Loucy (cell line): ENCODE measurements at regions not wholly inside any gene's neighbourhood (a gene's known extent, or its start where the extent isn't known, plus 50 kb on each side); places are given as distances from the start of the nearest gene placed in this dataset.

ENCODE experiments used
- H2AFZ ChIP-seq: fragments of 200-600 bp; sonication (generic); 2 replicates; pipeline ENCODE4 v1.6.0; 2016; ENCODE audit warnings: antibody characterized with exemption, mild to moderate bottlenecking, low read length, moderate library complexity
- H3F3A ChIP-seq: fragments of 200-600 bp; 2 replicates; pipeline ENCODE4 v1.6.0; 2016; ENCODE audit warnings: antibody characterized with exemption, low read depth, mild to moderate bottlenecking
- H3K27me3 ChIP-seq: fragments of 200-600 bp; sonication (generic); 2 replicates; pipeline ENCODE4 v1.6.1; 2014; ENCODE audit warnings: low read length, mild to moderate bottlenecking; ENCODE audit not compliant: insufficient read depth, poor library complexity, severe bottlenecking
- H3K36me3 ChIP-seq: fragments of 200-600 bp; sonication (generic); 2 replicates; pipeline ENCODE4 v1.6.1; 2016; ENCODE audit warnings: low read length; ENCODE audit not compliant: insufficient read depth
- H3K4me1 ChIP-seq: fragments of 200-600 bp; sonication (generic); 2 replicates; pipeline ENCODE4 v1.5.1; 2014; ENCODE audit warnings: low read length, mild to moderate bottlenecking; ENCODE audit not compliant: insufficient read depth, poor library complexity, severe bottlenecking
- H3K4me2 ChIP-seq: fragments of 200-600 bp; sonication (generic); 2 replicates; pipeline ENCODE4 v1.6.0; 2014; ENCODE audit warnings: antibody characterized with exemption, low read length, low read depth, mild to moderate bottlenecking; ENCODE audit not compliant: poor library complexity, severe bottlenecking
- H3K4me3 ChIP-seq: fragments of 200-600 bp; sonication (generic); 2 replicates; pipeline ENCODE4 v1.5.1; 2014; ENCODE audit warnings: low read length, mild to moderate bottlenecking, mixed read lengths; ENCODE audit not compliant: poor library complexity, severe bottlenecking
- H3K79me2 ChIP-seq: fragments of 200-600 bp; sonication (generic); 2 replicates; pipeline ENCODE4 v1.6.1; 2014; ENCODE audit warnings: low read length; ENCODE audit not compliant: insufficient read depth
- H3K9ac ChIP-seq: fragments of 200-600 bp; sonication (generic); 2 replicates; pipeline ENCODE4 v1.6.0; 2014; ENCODE audit warnings: mild to moderate bottlenecking, low read depth, low read length, moderate library complexity; ENCODE audit not compliant: poor library complexity, severe bottlenecking
- H3K9me2 ChIP-seq: fragments of 200-600 bp; sonication (generic); replicated peaks from 2 replicates; pipeline ENCODE4 v1.6.1; 2016; ENCODE audit warnings: low read depth, low read length, mixed read lengths
- H3K9me3 ChIP-seq: fragments of 200-600 bp; sonication (generic); 2 replicates; pipeline ENCODE4 v1.6.1; 2014; ENCODE audit warnings: mild to moderate bottlenecking, antibody characterized with exemption, low read length, low read depth; ENCODE audit not compliant: insufficient read depth
- H4K20me1 ChIP-seq: fragments of 200-600 bp; sonication (generic); 2 replicates; pipeline ENCODE4 v1.6.0; 2014; ENCODE audit warnings: antibody characterized with exemption, low read length, mild to moderate bottlenecking; ENCODE audit not compliant: insufficient read depth, poor library complexity, severe bottlenecking
- EZH2phosphoT487 ChIP-seq: fragments of 200-600 bp; IDR thresholded peaks from 2 replicates; pipeline ENCODE4 v1.6.1; 2018; ENCODE audit warnings: antibody characterized with exemption, mild to moderate bottlenecking, moderate library complexity, borderline replicate concordance
- TF ChIP-seq, protein P1 (sequence below): fragments of 200-600 bp; sonication (generic); conservative IDR thresholded peaks from 2 replicates; pipeline ENCODE4 v1.5.1; 2014; ENCODE audit warnings: mild to moderate bottlenecking, antibody characterized with exemption, low read length

DNA sequence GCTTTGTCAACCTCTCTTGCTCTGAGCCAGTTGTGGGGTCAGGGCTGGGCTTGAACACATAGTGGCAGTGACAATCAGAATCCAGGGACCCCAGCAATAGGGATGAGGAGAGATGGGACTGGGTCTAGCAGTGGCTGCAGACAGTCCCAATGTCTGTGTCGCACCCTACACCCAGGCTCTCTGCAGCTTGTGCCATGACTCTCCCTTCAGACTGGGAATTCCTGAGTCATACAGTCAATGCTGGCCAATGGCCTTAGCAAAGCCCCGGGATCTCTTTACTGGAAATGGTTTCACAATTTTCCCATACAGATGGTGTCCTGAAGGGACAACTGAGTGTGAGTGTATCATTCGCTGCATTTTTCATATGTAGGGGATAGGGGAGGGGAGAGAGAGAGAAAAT, 74.2 kb upstream of the CELF4 start:
- Histone ChIP-seq H3K4me1 (no peaks in the 10 kb centered on the region), H3K9me2 (no peaks in the 10 kb centered on the region), H4K20me1 (no peaks in the 10 kb centered on the region), H3K9ac (no peak overlapping the region), H3F3A (no peaks in the 10 kb centered on the region), H3K36me3 (no peaks in the 10 kb centered on the region), H3K9me3 (0 out of 2 replicates have a peak, but pooled peaks cover 4% of the 10 kb centered on the region), H3K79me2 (no peaks in the 10 kb centered on the region), H3K4me3 (no peak overlapping the region), H3K27me3 (no peaks in the 10 kb centered on the region), H2AFZ (no peak overlapping the region), H3K4me2 (no peak overlapping the region)
- TF ChIP-seq, protein P1, sequence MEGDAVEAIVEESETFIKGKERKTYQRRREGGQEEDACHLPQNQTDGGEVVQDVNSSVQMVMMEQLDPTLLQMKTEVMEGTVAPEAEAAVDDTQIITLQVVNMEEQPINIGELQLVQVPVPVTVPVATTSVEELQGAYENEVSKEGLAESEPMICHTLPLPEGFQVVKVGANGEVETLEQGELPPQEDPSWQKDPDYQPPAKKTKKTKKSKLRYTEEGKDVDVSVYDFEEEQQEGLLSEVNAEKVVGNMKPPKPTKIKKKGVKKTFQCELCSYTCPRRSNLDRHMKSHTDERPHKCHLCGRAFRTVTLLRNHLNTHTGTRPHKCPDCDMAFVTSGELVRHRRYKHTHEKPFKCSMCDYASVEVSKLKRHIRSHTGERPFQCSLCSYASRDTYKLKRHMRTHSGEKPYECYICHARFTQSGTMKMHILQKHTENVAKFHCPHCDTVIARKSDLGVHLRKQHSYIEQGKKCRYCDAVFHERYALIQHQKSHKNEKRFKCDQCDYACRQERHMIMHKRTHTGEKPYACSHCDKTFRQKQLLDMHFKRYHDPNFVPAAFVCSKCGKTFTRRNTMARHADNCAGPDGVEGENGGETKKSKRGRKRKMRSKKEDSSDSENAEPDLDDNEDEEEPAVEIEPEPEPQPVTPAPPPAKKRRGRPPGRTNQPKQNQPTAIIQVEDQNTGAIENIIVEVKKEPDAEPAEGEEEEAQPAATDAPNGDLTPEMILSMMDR = no peak
- no peak for TF ChIP-seq EZH2phosphoT487

DNA sequence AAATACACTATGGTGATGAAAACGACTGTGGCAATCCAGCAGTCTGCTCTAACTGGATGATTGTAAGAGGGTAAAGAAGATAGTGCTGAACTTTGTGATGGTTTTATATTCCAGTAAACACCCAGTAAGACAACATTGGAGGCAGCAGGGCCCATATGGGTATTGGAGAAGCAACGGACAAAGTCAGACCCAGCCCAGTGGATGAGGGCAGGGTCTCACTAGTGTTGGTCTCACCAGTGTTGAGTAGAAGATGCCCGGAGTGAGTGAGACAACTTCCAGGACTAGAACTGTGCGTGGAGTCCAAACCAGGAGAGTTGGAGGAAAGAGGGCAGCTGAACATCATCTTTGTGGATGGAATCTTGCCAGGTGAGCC, 71.9 kb upstream of the CELF4 start:
- Histone ChIP-seq H3K9ac (no peak overlapping the region), H3K4me3 (no peak overlapping the region), H3K4me2 (no peak overlapping the region), H3K79me2 (no peaks in the 10 kb centered on the region), H3K27me3 (no peaks in the 10 kb centered on the region), H4K20me1 (no peaks in the 10 kb centered on the region), H3K9me3 (no peaks in the 10 kb centered on the region; the same call in 1 of the 2 replicates), H3K9me2 (no peaks in the 10 kb centered on the region), H3K36me3 (no peaks in the 10 kb centered on the region), H3F3A (no peaks in the 10 kb centered on the region), H2AFZ (no peak overlapping the region), H3K4me1 (no peaks in the 10 kb centered on the region)
- TF ChIP-seq EZH2phosphoT487 = no peak
- TF ChIP-seq, protein P1 = no peak

DNA sequence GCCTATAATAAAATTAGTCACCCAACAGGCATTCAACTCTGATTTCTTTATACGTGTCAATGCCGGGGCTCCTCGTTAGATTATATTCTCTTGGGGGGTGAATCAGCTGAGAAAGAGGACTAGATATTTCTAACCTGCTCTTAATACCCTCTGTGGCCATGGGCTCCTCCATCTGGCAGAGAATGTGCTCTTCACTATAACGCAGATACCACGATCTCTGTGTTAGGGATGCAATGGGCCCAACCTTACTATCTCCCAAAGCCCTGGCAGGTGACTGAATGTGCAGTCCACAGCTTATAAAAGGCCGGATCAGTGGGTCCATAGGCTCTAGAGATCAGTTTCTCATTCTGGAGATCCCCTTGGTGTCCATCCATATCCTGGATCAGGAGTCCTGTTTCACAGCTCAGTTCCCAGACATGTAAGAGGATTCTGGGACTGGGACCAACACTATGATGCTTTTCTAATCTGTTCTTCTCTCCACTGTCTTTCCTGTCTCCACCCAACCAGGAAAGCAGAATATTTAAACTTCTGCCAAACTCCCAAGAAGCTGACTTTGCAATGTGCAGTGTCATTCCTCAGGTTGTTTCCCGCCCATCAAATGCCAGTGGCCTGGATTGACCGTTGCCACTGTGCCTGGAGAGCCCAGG, 71.4 kb upstream of the CELF4 start:
- no peaks in the 10 kb centered on the region for H3K36me3 ChIP-seq
- H4K20me1 ChIP-seq = no peaks in the 10 kb centered on the region
- H3F3A ChIP-seq = no peaks in the 10 kb centered on the region
- H2AFZ ChIP-seq = no peak overlapping the region
- TF ChIP-seq, protein P1 = no peak
- TF ChIP-seq EZH2phosphoT487 = no peak
- no peaks in the 10 kb centered on the region for H3K79me2 ChIP-seq
- H3K9me2 ChIP-seq = no peaks in the 10 kb centered on the region
- no peaks in the 10 kb centered on the region for H3K4me1 ChIP-seq
- H3K9ac ChIP-seq = no peak overlapping the region
- no peaks in the 10 kb centered on the region; the same call in 1 of the 2 replicates for H3K9me3 ChIP-seq
- no peak overlapping the region for H3K4me3 ChIP-seq
- H3K27me3 ChIP-seq = no peaks in the 10 kb centered on the region
- no peak overlapping the region for H3K4me2 ChIP-seq
